GM23338 (cell line): ENCODE measurements at regions not wholly inside any gene's neighbourhood (a gene's known extent, or its start where the extent isn't known, plus 50 kb on each side); places are given as distances from the start of the nearest gene placed in this dataset.

Experiments
- ATAC-seq: fragments of 200-7000 bp; cut with Tn5 transposase; 3 replicates; pipeline ENCODE4 v1.9.1; 2020
- DNase-seq: peaks from one replicate; pipeline ENCODE4 v3.0.0-alpha.2; 2015; ENCODE audit warnings: low spot score
- H2AFZ ChIP-seq: fragments of 200-600 bp; sonication (generic); 2 replicates; pipeline ENCODE4 v1.8.0; 2016; ENCODE audit warnings: antibody characterized with exemption, mild to moderate bottlenecking, moderate library complexity
- H3F3A ChIP-seq: fragments of 200-600 bp; sonication (generic); replicated peaks from 2 replicates; pipeline ENCODE4 v1.8.0; 2017; ENCODE audit warnings: antibody characterized with exemption, mixed run types, low read depth
- H3K27ac ChIP-seq: fragments of 200-600 bp; sonication (generic); 2 replicates; pipeline ENCODE4 v1.6.1; 2016; ENCODE audit warnings: low read depth
- H3K27me3 ChIP-seq: fragments of 200-600 bp; sonication (generic); 2 replicates; pipeline ENCODE4 v1.8.0; 2016; ENCODE audit warnings: mild to moderate bottlenecking, mixed run types, moderate library complexity; ENCODE audit not compliant: insufficient read depth
- H3K36me3 ChIP-seq: fragments of 200-600 bp; sonication (generic); 2 replicates; pipeline ENCODE4 v1.8.0; 2016; ENCODE audit warnings: mild to moderate bottlenecking; ENCODE audit not compliant: insufficient read depth
- H3K4me1 ChIP-seq: fragments of 200-600 bp; sonication (generic); 2 replicates; pipeline ENCODE4 v1.8.0; 2016; ENCODE audit warnings: mild to moderate bottlenecking, moderate library complexity; ENCODE audit not compliant: insufficient read depth
- H3K4me2 ChIP-seq: fragments of 200-600 bp; sonication (generic); 2 replicates; pipeline ENCODE4 v1.7.1; 2017; ENCODE audit warnings: mixed run types
- H3K4me3 ChIP-seq: fragments of 200-600 bp; sonication (generic); 2 replicates; pipeline ENCODE4 v1.6.1; 2016; ENCODE audit warnings: mixed run types
- H3K79me2 ChIP-seq: fragments of 200-600 bp; sonication (generic); replicated peaks from 2 replicates; pipeline ENCODE4 v1.8.0; 2017; ENCODE audit warnings: mild to moderate bottlenecking; ENCODE audit not compliant: insufficient read depth
- H3K9me2 ChIP-seq: fragments of 200-600 bp; sonication (generic); 2 replicates; pipeline ENCODE4 v1.8.0; 2017; ENCODE audit not compliant: insufficient read depth
- H4K20me1 ChIP-seq: fragments of 200-600 bp; sonication (generic); replicated peaks from 2 replicates; pipeline ENCODE4 v1.8.0; 2017; ENCODE audit warnings: mild to moderate bottlenecking; ENCODE audit not compliant: insufficient read depth
- H3K27ac Mint-ChIP-seq: 2 replicates; pipeline ENCODE4 v1.8.0; 2020; ENCODE audit warnings: inconsistent platforms, mild to moderate bottlenecking, moderate library complexity, mixed read lengths
- H3K27me3 Mint-ChIP-seq: 3 replicates; pipeline ENCODE4 v1.8.0; 2022; ENCODE audit warnings: low read depth, mild to moderate bottlenecking, moderate library complexity, mixed read lengths, inconsistent platforms; ENCODE audit not compliant: insufficient read depth, poor library complexity
- H3K36me3 Mint-ChIP-seq: 3 replicates; pipeline ENCODE4 v1.8.0; 2021; ENCODE audit warnings: low read depth, mild to moderate bottlenecking, inconsistent platforms, moderate library complexity, mixed read lengths
- H3K4me1 Mint-ChIP-seq: 3 replicates; pipeline ENCODE4 v1.8.0; 2020; ENCODE audit warnings: mild to moderate bottlenecking, inconsistent platforms, mixed read lengths
- H3K4me3 Mint-ChIP-seq: 3 replicates; pipeline ENCODE4 v1.8.0; 2021; ENCODE audit warnings: moderate library complexity, mild to moderate bottlenecking, inconsistent platforms, mixed read lengths
- H3K9me3 Mint-ChIP-seq: 3 replicates; pipeline ENCODE4 v1.8.0; 2020; ENCODE audit warnings: moderate library complexity, mild to moderate bottlenecking, inconsistent platforms, mixed read lengths
- CREB1 ChIP-seq: fragments of 250-450 bp; sonication (Bioruptor Pico); IDR thresholded peaks from 2 replicates; pipeline ENCODE4 v1.5.0; 2020; ENCODE audit warnings: low read depth, mild to moderate bottlenecking, moderate library complexity
- EZH2phosphoT487 ChIP-seq: fragments of 200-600 bp; sonication (generic); IDR thresholded peaks from one replicate; pipeline ENCODE4 v1.8.1; 2018; ENCODE audit warnings: antibody characterized with exemption; ENCODE audit not compliant: unreplicated experiment
- JUNB ChIP-seq: IDR thresholded peaks from one replicate; pipeline ENCODE4 v1.6.1; 2016; ENCODE audit warnings: antibody characterized with exemption; ENCODE audit not compliant: unreplicated experiment
- POLR2AphosphoS5 ChIP-seq: IDR thresholded peaks from 2 replicates; pipeline ENCODE4 v1.6.1; 2016; ENCODE audit warnings: antibody characterized with exemption, low read depth
- STAT1 ChIP-seq: IDR thresholded peaks from one replicate; pipeline ENCODE4 v1.6.1; 2016; ENCODE audit warnings: antibody characterized with exemption; ENCODE audit not compliant: unreplicated experiment
- ZNF114 ChIP-seq: fragments of 250-450 bp; sonication (Bioruptor Pico); IDR thresholded peaks from 2 replicates; pipeline ENCODE4 v1.5.0; 2020; ENCODE audit warnings: mild to moderate bottlenecking, moderate library complexity
- ZNF331 ChIP-seq: fragments of 250-450 bp; sonication (Bioruptor Pico); IDR thresholded peaks from 2 replicates; pipeline ENCODE4 v1.5.0; 2020; ENCODE audit warnings: low read depth, mild to moderate bottlenecking, moderate library complexity
- ZNF462 ChIP-seq: fragments of 250-450 bp; sonication (Bioruptor Pico); IDR thresholded peaks from 2 replicates; pipeline ENCODE4 v1.5.0; 2020; ENCODE audit warnings: mild to moderate bottlenecking, moderate library complexity
- TF ChIP-seq, protein P1 (sequence below): IDR thresholded peaks from one replicate; pipeline ENCODE4 v1.6.1; 2018; ENCODE audit warnings: antibody characterized with exemption; ENCODE audit not compliant: unreplicated experiment

DNA sequence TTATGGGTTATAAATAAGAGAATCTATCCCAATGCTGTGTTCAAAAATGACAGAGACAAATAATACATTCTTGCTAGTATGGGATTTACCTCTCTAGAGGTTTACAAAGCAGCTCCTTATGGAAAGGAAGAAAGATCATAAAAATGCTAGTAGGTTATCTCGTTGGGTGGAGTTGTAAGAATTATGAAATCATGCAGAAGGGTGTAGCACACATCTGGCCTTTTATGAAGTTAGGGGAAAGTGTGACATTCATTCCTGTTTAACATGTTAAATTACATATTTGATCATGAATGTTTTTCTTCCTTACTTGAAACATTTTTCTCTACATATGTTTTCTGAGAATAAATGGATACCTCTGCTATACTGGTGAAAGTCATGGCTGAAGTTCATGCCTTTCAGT lies 414.2 kb downstream of the SH3GL2 start:
- Histone ChIP-seq H4K20me1 (no peaks in the 10 kb centered on the region), H3K27ac (no peak overlapping the region), H3K36me3 (no peaks in the 10 kb centered on the region), H3K79me2 (no peaks in the 10 kb centered on the region), H2AFZ (no peak overlapping the region), H3K4me3 (no peak overlapping the region), H3K9me2 (no peaks in the 10 kb centered on the region), H3K27me3 (no peaks in the 10 kb centered on the region), H3K4me1 (0 out of 2 replicates have a peak, but pooled peaks cover 8% of the 10 kb centered on the region), H3F3A (no peaks in the 10 kb centered on the region), H3K4me2 (no peak overlapping the region)
- no peak for DNase-seq
- H3K27ac Mint-ChIP-seq, result no peak overlapping the region
- no peak overlapping the region for H3K4me3 Mint-ChIP-seq
- peaks cover 13% of the 10 kb centered on the region; the same call in 2 of the 3 replicates for H3K4me1 Mint-ChIP-seq
- ATAC-seq, result no peak
- no peaks in the 10 kb centered on the region for H3K9me3 Mint-ChIP-seq
- no peaks in the 10 kb centered on the region for H3K36me3 Mint-ChIP-seq
- TF ChIP-seq, protein P1, sequence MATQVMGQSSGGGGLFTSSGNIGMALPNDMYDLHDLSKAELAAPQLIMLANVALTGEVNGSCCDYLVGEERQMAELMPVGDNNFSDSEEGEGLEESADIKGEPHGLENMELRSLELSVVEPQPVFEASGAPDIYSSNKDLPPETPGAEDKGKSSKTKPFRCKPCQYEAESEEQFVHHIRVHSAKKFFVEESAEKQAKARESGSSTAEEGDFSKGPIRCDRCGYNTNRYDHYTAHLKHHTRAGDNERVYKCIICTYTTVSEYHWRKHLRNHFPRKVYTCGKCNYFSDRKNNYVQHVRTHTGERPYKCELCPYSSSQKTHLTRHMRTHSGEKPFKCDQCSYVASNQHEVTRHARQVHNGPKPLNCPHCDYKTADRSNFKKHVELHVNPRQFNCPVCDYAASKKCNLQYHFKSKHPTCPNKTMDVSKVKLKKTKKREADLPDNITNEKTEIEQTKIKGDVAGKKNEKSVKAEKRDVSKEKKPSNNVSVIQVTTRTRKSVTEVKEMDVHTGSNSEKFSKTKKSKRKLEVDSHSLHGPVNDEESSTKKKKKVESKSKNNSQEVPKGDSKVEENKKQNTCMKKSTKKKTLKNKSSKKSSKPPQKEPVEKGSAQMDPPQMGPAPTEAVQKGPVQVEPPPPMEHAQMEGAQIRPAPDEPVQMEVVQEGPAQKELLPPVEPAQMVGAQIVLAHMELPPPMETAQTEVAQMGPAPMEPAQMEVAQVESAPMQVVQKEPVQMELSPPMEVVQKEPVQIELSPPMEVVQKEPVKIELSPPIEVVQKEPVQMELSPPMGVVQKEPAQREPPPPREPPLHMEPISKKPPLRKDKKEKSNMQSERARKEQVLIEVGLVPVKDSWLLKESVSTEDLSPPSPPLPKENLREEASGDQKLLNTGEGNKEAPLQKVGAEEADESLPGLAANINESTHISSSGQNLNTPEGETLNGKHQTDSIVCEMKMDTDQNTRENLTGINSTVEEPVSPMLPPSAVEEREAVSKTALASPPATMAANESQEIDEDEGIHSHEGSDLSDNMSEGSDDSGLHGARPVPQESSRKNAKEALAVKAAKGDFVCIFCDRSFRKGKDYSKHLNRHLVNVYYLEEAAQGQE, result no peak
- TF ChIP-seq ZNF462 (no peak), POLR2AphosphoS5 (no peak), ZNF331 (CRISPR knock-in tag) (no peak), STAT1 (no peak), CREB1 (CRISPR knock-in tag) (no peak), ZNF114 (CRISPR knock-in tag) (no peak), EZH2phosphoT487 (no peak), JUNB (no peak)
- H3K27me3 Mint-ChIP-seq, result peaks cover 5% of the 10 kb centered on the region
